Spleen (tissue), 11 donors: ENCODE measurements at regions not wholly inside any gene's neighbourhood (a gene's known extent, or its start where the extent isn't known, plus 50 kb on each side); places are given as distances from the start of the nearest gene placed in this dataset.

Experiments used
- DNase-seq: peaks from one replicate; pipeline ENCODE4 v3.0.0-alpha.2; 2020
- H3K27ac ChIP-seq, 8 donors: fragments of 200-600 bp; sonication (generic) in 7 of 8; 1 replicate in 4 of 8; 2 replicates in 4 of 8; pipeline versions ENCODE4 v1.5.0 to v1.8.0; 2016 to 2021; ENCODE audit warnings: inconsistent platforms in 4 of 8, mild to moderate bottlenecking in 4 of 8, moderate library complexity in 1 of 8
- H3K27me3 ChIP-seq, 7 donors: fragments of 200-600 bp; sonication (generic) in 6 of 7; replicated peaks in 1 of 7; 1 replicate in 4 of 7; 2 replicates in 3 of 7; pipeline versions ENCODE4 v1.5.0 to v1.8.0; 2016 to 2021; ENCODE audit warnings: inconsistent platforms in 3 of 7, mild to moderate bottlenecking in 1 of 7
- H3K36me3 ChIP-seq, 6 donors: fragments of 200-600 bp; sonication (generic) in 5 of 6; 1 replicate in 4 of 6; 2 replicates in 2 of 6; pipeline versions ENCODE4 v1.5.0 to v1.8.0; 2016 to 2021; ENCODE audit warnings: inconsistent platforms in 2 of 6
- H3K4me1 ChIP-seq, 6 donors: fragments of 200-600 bp; sonication (generic) in 5 of 6; 1 replicate in 3 of 6; 2 replicates in 3 of 6; pipeline versions ENCODE4 v1.5.0 to v1.8.0; 2016 to 2021; ENCODE audit warnings: inconsistent platforms in 3 of 6
- H3K4me3 ChIP-seq, 8 donors: fragments of 200-600 bp; sonication (generic) in 7 of 8; 1 replicate in 4 of 8; 2 replicates in 4 of 8; pipeline versions ENCODE4 v1.5.0 to v1.8.0; 2016 to 2021; ENCODE audit warnings: inconsistent platforms in 4 of 8, mild to moderate bottlenecking in 4 of 8, moderate library complexity in 2 of 8
- H3K9me3 ChIP-seq, 8 donors: fragments of 200-600 bp; sonication (generic) in 7 of 8; 1 replicate in 4 of 8; 2 replicates in 4 of 8; pipeline versions ENCODE4 v1.5.0 to v1.8.0; 2016 to 2021; ENCODE audit warnings: inconsistent platforms in 4 of 8
- POLR2A ChIP-seq, 3 donors: fragments of 450-650 bp; IDR thresholded peaks; one replicate each; pipeline ENCODE4 v1.5.1; 2017; ENCODE audit warnings: antibody characterized with exemption in 3 of 3, mild to moderate bottlenecking in 1 of 3
- POLR2AphosphoS5 ChIP-seq, 3 donors: sonication (generic); formaldehyde crosslinking; IDR thresholded peaks; one replicate each; pipeline ENCODE4 v1.5.1; 2017; ENCODE audit warnings: antibody characterized with exemption in 3 of 3
- WGBS, 5 donors: extraction: QIAGEN DNeasy Blood & Tissue Kit in 3 of 5; methylation state at CpG; one replicate each; pipeline versions ENCODE4 v1.1.5 to v1.1.7; 2013 to 2018; 5-methylcytosine and 5-hydroxymethylcytosine counted together
- intact Hi-C: fragments of 100-400 bp; cut with DNase I; formaldehyde crosslinking; loops from one replicate; pipeline ENCODE4 v1.15.0; 2023; ENCODE audit warnings: low total_unique reads
- TF ChIP-seq, protein P1 (sequence below), 11 experiments: fragments of 200-600 bp in 7 of 11; fragments of 450-650 bp in 4 of 11; sonication (generic) in 4 of 11; IDR thresholded peaks in 8 of 11; conservative IDR thresholded peaks in 3 of 11; 1 replicate in 7 of 11; 2 replicates in 4 of 11; pipeline versions ENCODE4 v1.4.0 to v1.8.0; 2016 to 2021; ENCODE audit warnings: antibody characterized with exemption in 11 of 11, inconsistent platforms in 4 of 11, mild to moderate bottlenecking in 1 of 11
- donor health status: healthy with polysubstance abuse.
- donor health status: DM: no; HTN: no; CAD: no; lungs with moderate emphysema.
- donor health status: DM: no; HTN: no; CAD: no.
- donor health status: Bipolar disorder and iron deficiency.
- donor health status: healthy.
- donor health status: DM: no; HTN: no; CAD: no.
- donor health status: DM: yes; HTN: yes; CAD: no.

DNA sequence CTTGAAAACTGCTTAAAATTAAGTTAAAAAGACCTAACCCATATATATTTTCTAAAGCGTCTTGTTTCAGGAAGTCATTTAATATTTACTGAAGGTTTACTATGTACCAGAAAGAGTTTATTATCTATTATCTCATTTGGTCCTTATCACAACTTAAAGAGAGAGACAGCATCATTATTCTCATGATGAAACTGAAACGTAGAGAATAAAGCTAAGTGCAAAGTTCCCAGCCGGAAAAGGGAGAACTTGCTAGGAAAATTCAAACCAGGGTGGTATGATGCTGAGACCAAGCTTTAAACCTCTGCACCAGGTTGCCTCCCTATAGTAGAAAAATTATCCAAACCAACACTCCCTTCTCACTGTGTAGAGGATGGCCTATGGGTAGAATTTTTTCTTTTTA is 207.7 kb upstream of the BMPER start:
- WGBS, 5 donors = 69 to 90% (median 84%) methylated on average over 3 of the region's 3 CpGs
- TF ChIP-seq POLR2A (IDR thresholded peaks at IDR 0.05) (no peak), POLR2AphosphoS5 (IDR thresholded peaks at IDR 0.05) (no peak)
- TF ChIP-seq, protein P1, sequence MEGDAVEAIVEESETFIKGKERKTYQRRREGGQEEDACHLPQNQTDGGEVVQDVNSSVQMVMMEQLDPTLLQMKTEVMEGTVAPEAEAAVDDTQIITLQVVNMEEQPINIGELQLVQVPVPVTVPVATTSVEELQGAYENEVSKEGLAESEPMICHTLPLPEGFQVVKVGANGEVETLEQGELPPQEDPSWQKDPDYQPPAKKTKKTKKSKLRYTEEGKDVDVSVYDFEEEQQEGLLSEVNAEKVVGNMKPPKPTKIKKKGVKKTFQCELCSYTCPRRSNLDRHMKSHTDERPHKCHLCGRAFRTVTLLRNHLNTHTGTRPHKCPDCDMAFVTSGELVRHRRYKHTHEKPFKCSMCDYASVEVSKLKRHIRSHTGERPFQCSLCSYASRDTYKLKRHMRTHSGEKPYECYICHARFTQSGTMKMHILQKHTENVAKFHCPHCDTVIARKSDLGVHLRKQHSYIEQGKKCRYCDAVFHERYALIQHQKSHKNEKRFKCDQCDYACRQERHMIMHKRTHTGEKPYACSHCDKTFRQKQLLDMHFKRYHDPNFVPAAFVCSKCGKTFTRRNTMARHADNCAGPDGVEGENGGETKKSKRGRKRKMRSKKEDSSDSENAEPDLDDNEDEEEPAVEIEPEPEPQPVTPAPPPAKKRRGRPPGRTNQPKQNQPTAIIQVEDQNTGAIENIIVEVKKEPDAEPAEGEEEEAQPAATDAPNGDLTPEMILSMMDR (IDR thresholded peaks at IDR 0.05 in 8 of 11, conservative IDR thresholded peaks at IDR 0.05 in 3 of 11) = no peak
- no peak overlapping the region for H3K4me3 ChIP-seq
- peaks cover 0 to 8% (median 0%) of the 10 kb centered on the region in 6 donors for H3K36me3 ChIP-seq
- H3K27ac ChIP-seq = no peak overlapping the region
- H3K9me3 ChIP-seq = peaks cover 2 to 37% (median 27%) of the 10 kb centered on the region in 8 donors
- no peaks in the 10 kb centered on the region for H3K27me3 ChIP-seq
- no peaks in the 10 kb centered on the region for H3K4me1 ChIP-seq
- intact Hi-C loops = no loop called here
- DNase-seq = no peak

GRCh38 chr7:33698041-33698440 is 207.3 kb upstream of the BMPER start:
- Histone ChIP-seq H3K27me3 (no peaks in the 10 kb centered on the region), H3K4me3 (no peak overlapping the region), H3K27ac (no peak overlapping the region), H3K4me1 (no peaks in the 10 kb centered on the region), H3K9me3 (peaks cover 2 to 39% (median 27%) of the 10 kb centered on the region in 8 donors), H3K36me3 (peaks cover 0 to 8% (median 0%) of the 10 kb centered on the region in 6 donors)
- intact Hi-C loops = no loop called here
- 90 to 93% (median 92%) methylated on average over 7 of the region's 7 CpGs for WGBS, 5 donors
- DNase-seq = no peak
- TF ChIP-seq POLR2A (IDR thresholded peaks at IDR 0.05) (no peak), POLR2AphosphoS5 (IDR thresholded peaks at IDR 0.05) (no peak)
- TF ChIP-seq, protein P1 (IDR thresholded peaks at IDR 0.05 in 8 of 11, conservative IDR thresholded peaks at IDR 0.05 in 3 of 11) = no peak

DNA sequence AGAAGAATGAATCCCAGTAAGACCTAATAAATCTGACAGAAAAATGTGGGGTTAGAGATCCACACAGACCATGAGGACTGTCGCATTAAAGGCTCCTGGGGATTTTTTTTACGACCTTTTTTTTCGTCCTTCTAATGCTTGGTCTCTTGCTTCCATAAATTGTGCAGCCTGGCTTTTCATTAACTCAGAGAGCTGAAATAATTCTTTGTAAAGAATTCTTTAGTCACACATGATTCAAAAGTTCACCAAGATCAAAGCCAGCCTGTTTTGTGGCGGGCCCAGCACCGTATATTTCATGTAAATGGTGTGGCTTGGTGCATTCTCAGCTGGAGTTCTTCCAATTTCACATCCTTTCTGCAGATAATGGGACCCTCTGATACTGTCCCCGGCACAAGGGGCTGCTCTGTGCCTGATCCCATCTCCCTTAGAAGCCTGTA is 206.6 kb upstream of the BMPER start:
- intact Hi-C loops = no loop called here
- H3K4me1 ChIP-seq = no peaks in the 10 kb centered on the region
- H3K27me3 ChIP-seq = no peaks in the 10 kb centered on the region
- no peak for DNase-seq
- peaks cover 0 to 8% (median 0%) of the 10 kb centered on the region in 6 donors for H3K36me3 ChIP-seq
- peaks cover 2 to 39% (median 27%) of the 10 kb centered on the region in 8 donors for H3K9me3 ChIP-seq
- H3K4me3 ChIP-seq = no peak overlapping the region
- whole genome bisulfite sequencing, 5 donors = 90 to 92% (median 92%) methylated on average over 6 of the region's 6 CpGs
- H3K27ac ChIP-seq = no peak overlapping the region
- no peak for TF ChIP-seq POLR2AphosphoS5 (IDR thresholded peaks at IDR 0.05)
- TF ChIP-seq, protein P1 (IDR thresholded peaks at IDR 0.05 in 8 of 11, conservative IDR thresholded peaks at IDR 0.05 in 3 of 11) = no peak
- no peak for TF ChIP-seq POLR2A (IDR thresholded peaks at IDR 0.05)

- Histone ChIP-seq H3K4me1 (peaks cover 0 to 2% (median 0%) of the 10 kb centered on the region in 6 donors), H3K36me3 (peaks cover 0 to 8% (median 0%) of the 10 kb centered on the region in 6 donors), H3K27ac (no peak overlapping the region), H3K9me3 (peaks cover 2 to 39% (median 27%) of the 10 kb centered on the region in 8 donors), H3K4me3 (no peak overlapping the region), H3K27me3 (no peaks in the 10 kb centered on the region)
- intact Hi-C loops = no loop called here
- no peak for DNase-seq
- no peak for TF ChIP-seq POLR2A (IDR thresholded peaks at IDR 0.05)
- TF ChIP-seq, protein P1 (IDR thresholded peaks at IDR 0.05 in 8 of 11, conservative IDR thresholded peaks at IDR 0.05 in 3 of 11) = no peak
- no peak for TF ChIP-seq POLR2AphosphoS5 (IDR thresholded peaks at IDR 0.05)
- WGBS, 5 donors = 64 to 76% (median 71%) methylated on average over 11 of the region's 11 CpGs
Observed at GRCh38 chr7:33700001-33700899, 205.1 kb upstream of the BMPER start.
